ENCODE measurements at regions not wholly inside any gene's neighbourhood (a gene's known extent, or its start where the extent isn't known, plus 50 kb on each side); places are given as distances from the start of the nearest gene placed in this dataset.

DNA sequence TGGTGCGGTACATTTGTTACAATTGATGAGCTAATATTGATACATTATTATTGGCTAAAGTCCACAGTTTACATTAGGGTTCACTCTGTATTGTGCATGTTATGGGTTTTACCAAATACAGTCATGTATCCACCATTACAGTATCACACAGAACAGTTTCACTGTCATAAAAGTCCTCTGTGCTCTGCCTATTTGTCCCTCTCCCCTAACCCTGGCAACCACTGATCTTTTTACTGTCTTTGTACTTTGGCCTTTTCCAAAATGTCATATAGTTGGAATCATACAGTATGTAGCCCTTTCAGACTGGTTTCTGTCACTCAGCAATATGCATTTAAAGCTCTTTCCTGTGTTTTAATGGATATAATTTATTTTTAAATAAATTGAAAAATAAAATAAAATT lies 83.1 kb upstream of the SLC4A7 start:
- Histone ChIP-seq H3K79me2 (ENCODE audit: low read length) (no peaks in the 10 kb centered on the region), H3K4me2 (ENCODE audit: low read length) (no peak overlapping the region), H3K9ac (ENCODE audit: low read length) (no peak overlapping the region), H3K4me3 (ENCODE audit: low read length) (no peak overlapping the region), H3K9me3 (ENCODE audit: insufficient read depth, low read length) (no peaks in the 10 kb centered on the region), H3K36me3 (replicated peaks; ENCODE audit: low read depth, low read length) (no peaks in the 10 kb centered on the region), H3K27me3 (ENCODE audit: low read depth, low read length) (no peaks in the 10 kb centered on the region), H3K27ac (ENCODE audit: low read length) (no peak overlapping the region), H4K20me1 (ENCODE audit: insufficient read depth, low read length) (no peaks in the 10 kb centered on the region), H2AFZ (ENCODE audit: low read depth, low read length) (no peak overlapping the region), H3K4me1 (ENCODE audit: low read length) (no peaks in the 10 kb centered on the region)
- no peak for TF ChIP-seq EZH2phosphoT487 (IDR thresholded peaks at IDR 0.05; ENCODE audit: low read depth)
- TF ChIP-seq, protein P1, sequence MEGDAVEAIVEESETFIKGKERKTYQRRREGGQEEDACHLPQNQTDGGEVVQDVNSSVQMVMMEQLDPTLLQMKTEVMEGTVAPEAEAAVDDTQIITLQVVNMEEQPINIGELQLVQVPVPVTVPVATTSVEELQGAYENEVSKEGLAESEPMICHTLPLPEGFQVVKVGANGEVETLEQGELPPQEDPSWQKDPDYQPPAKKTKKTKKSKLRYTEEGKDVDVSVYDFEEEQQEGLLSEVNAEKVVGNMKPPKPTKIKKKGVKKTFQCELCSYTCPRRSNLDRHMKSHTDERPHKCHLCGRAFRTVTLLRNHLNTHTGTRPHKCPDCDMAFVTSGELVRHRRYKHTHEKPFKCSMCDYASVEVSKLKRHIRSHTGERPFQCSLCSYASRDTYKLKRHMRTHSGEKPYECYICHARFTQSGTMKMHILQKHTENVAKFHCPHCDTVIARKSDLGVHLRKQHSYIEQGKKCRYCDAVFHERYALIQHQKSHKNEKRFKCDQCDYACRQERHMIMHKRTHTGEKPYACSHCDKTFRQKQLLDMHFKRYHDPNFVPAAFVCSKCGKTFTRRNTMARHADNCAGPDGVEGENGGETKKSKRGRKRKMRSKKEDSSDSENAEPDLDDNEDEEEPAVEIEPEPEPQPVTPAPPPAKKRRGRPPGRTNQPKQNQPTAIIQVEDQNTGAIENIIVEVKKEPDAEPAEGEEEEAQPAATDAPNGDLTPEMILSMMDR (IDR thresholded peaks at IDR 0.05; ENCODE audit: low read depth, low read length): no peak

DNA sequence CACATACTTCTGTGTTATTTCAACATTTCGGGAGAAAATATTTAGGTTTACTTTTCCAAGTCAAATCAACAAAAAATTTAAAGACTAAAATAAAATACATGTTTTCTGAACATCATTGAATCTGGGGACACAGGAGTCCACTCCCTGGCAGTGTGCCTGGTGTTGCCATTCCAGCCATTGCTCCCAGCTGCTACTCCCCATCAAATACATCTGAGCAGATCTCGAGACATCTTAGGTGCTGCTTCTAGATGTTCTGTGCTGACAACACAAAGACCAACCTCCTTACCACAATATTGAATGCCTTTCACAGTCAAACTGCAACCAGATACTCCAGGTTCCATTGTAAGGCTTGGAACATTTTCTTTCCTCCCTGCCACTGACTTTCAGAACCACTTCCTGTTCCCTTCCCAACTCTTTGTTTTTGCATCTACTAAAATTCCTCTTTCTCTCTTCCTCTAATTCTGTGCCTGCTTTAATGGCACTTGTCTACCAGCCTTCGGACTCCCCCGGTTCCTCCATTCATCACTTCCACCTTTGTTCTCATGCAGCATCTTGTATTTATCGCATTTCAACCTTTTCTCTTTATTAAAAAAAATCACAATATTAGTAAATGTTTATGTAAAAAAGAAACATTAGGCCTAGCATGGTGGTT lies 81.1 kb upstream of the SLC4A7 start:
- Histone ChIP-seq H4K20me1 (ENCODE audit: insufficient read depth, low read length) (no peaks in the 10 kb centered on the region), H3K79me2 (ENCODE audit: low read length) (no peaks in the 10 kb centered on the region), H2AFZ (ENCODE audit: low read depth, low read length) (no peak overlapping the region), H3K4me2 (ENCODE audit: low read length) (no peak overlapping the region), H3K4me1 (ENCODE audit: low read length) (no peaks in the 10 kb centered on the region), H3K9ac (ENCODE audit: low read length) (no peak overlapping the region), H3K36me3 (replicated peaks; ENCODE audit: low read depth, low read length) (no peaks in the 10 kb centered on the region), H3K9me3 (ENCODE audit: insufficient read depth, low read length) (no peaks in the 10 kb centered on the region), H3K4me3 (ENCODE audit: low read length) (no peak overlapping the region), H3K27ac (ENCODE audit: low read length) (no peak overlapping the region), H3K27me3 (ENCODE audit: low read depth, low read length) (no peaks in the 10 kb centered on the region)
- TF ChIP-seq, protein P1 (IDR thresholded peaks at IDR 0.05; ENCODE audit: low read depth, low read length): no peak
- TF ChIP-seq EZH2phosphoT487 (IDR thresholded peaks at IDR 0.05; ENCODE audit: low read depth): no peak

DNA sequence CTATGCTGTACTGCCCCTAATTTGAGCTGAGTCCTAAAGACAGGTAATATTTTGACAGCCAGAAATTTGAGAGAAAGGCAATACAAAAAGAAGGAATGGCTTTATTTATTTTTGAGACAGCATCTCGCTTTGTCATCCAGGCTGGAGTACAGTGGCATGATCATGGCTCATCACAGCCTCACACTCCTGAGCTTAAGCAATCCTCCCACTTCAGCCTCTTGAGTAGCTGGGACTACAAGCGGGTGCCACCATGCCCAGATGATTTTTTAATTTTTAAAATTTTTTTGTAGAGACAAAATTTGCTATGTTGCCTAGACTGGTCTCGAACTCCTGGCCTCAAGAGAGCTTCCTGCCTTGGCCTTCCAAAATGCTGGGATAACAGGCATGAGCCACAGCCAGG lies 77.4 kb upstream of the SLC4A7 start:
- Histone ChIP-seq H3K4me1 (ENCODE audit: low read length) (no peaks in the 10 kb centered on the region), H4K20me1 (ENCODE audit: insufficient read depth, low read length) (no peaks in the 10 kb centered on the region), H3K9ac (ENCODE audit: low read length) (no peak overlapping the region), H3K27ac (ENCODE audit: low read length) (no peak overlapping the region), H2AFZ (ENCODE audit: low read depth, low read length) (no peak overlapping the region), H3K9me3 (ENCODE audit: insufficient read depth, low read length) (no peaks in the 10 kb centered on the region), H3K79me2 (ENCODE audit: low read length) (no peaks in the 10 kb centered on the region), H3K36me3 (replicated peaks; ENCODE audit: low read depth, low read length) (no peaks in the 10 kb centered on the region), H3K27me3 (ENCODE audit: low read depth, low read length) (no peaks in the 10 kb centered on the region), H3K4me3 (ENCODE audit: low read length) (no peak overlapping the region), H3K4me2 (ENCODE audit: low read length) (no peak overlapping the region)
- TF ChIP-seq, protein P1 (IDR thresholded peaks at IDR 0.05; ENCODE audit: low read depth, low read length): no peak
- TF ChIP-seq EZH2phosphoT487 (IDR thresholded peaks at IDR 0.05; ENCODE audit: low read depth): no peak

DNA sequence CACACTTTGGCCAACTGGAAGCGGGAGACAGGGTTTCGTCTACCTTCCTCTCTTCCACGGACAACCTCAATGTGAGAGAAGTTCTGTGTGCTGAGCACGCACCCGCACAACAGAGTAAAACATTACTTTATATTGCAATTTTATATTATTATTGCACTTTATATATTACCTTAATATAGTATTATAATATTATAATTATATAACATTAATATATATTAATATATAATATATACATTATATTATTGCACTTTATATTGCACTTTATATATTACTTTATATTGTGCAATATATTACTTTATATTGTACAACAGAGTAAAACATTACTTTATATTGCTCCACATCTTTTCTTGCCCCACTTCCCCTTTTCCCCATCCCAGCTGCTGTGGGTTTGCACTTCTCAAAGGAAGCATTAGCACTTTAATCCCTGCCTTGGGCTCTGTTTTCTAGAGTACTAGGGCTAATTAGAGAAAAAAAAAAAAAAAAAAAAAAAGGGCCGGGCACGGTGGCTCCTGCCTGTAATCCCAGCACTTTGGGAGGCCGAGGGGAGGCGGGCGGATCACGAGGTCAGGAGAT lies 76.4 kb upstream of the SLC4A7 start:
- no peak overlapping the region for H3K27ac ChIP-seq (ENCODE audit: low read length)
- no peaks in the 10 kb centered on the region for H4K20me1 ChIP-seq (ENCODE audit: insufficient read depth, low read length)
- no peak overlapping the region for H3K9ac ChIP-seq (ENCODE audit: low read length)
- no peaks in the 10 kb centered on the region for H3K9me3 ChIP-seq (ENCODE audit: insufficient read depth, low read length)
- TF ChIP-seq EZH2phosphoT487 (IDR thresholded peaks at IDR 0.05; ENCODE audit: low read depth): no peak
- TF ChIP-seq, protein P1 (IDR thresholded peaks at IDR 0.05; ENCODE audit: low read depth, low read length): no peak
- no peaks in the 10 kb centered on the region for H3K27me3 ChIP-seq (ENCODE audit: low read depth, low read length)
- no peaks in the 10 kb centered on the region for H3K79me2 ChIP-seq (ENCODE audit: low read length)
- H3K36me3 ChIP-seq (replicated peaks; ENCODE audit: low read depth, low read length): no peaks in the 10 kb centered on the region
- H2AFZ ChIP-seq (ENCODE audit: low read depth, low read length): no peak overlapping the region
- H3K4me1 ChIP-seq (ENCODE audit: low read length): no peaks in the 10 kb centered on the region
- H3K4me2 ChIP-seq (ENCODE audit: low read length): no peak overlapping the region
- H3K4me3 ChIP-seq (ENCODE audit: low read length): no peak overlapping the region

All from OCI-LY3 (cell line).